ENCODE measurements at regions not wholly inside any gene's neighbourhood (a gene's known extent, or its start where the extent isn't known, plus 50 kb on each side); places are given as distances from the start of the nearest gene placed in this dataset.
"Not testable (repeated sequence)": the region's sequence is repeated elsewhere in the genome, so short reads cannot be mapped to it uniquely, and the experiment has no call there.

DNA sequence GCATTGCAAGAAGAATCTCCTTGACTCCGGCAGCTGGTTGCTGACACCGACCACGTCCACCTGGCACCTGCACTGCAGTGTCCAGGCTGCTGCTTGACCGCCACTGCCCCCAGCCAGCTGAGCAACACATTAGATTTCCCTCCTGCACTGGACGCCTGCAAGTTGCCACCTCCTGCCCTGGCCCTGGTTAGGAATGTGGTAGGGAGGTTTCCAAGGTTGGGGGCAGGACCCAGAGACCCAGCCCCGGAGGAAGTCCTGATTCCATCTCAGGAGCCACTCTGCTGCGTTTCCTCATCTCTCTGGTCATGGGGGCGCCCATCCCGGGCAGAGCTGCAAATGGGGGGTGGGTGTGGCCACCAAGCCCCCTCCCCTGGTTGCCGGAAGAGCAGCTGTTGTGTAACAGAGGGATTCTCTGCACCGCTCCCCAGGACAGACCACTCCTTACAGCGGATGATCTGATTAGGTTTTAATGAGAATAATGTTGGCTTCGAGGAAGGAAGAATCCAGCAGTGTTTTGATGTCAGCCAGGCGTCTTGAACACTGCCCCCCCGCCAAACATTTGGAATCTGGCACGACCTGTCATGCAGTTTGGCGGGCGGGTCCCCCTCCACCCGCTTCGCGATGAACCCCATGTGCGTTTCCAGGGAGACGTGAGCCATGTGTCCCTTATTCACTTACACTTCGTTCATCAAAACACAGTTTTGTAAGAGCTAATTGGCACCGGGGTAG, 205.1 kb downstream of the NPIPB11 start:
- 53 to 66% (median 61%) methylated on average over 25 of the region's 25 CpGs for WGBS, 3 donors
- H3K27ac ChIP-seq (ENCODE audit: low read depth, low read length): not testable (repeated sequence)

DNA sequence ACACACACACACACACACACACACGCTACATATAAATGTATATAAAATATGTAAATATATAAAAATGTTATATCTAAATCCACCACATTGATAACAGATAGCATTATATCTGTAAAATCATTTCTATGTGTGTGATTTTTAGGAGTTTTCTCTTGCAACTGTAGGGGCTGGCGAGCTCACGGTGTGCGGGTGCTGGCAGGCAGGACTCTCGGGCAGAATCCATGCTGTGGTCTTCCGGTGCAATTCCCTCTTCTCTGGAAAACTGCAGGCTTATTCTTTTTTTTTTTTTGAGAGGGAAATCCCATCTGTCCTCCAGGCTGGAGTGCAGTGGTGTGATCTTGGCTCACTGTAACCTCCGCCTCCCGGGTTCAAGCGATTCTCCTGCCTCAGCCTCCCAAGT, 205.8 kb downstream of the NPIPB11 start:
- 64 to 86% (median 71%) methylated on average over 9 of the region's 9 CpGs for WGBS, 3 donors
- not testable (repeated sequence) for H3K27ac ChIP-seq (ENCODE audit: low read depth, low read length)

GRCh38 chr16:29200135-29200601, 206.3 kb downstream of the NPIPB11 start:
- 56 to 89% (median 59%) methylated on average over 10 of the region's 12 CpGs for WGBS, 3 donors
- not testable (repeated sequence) for H3K27ac ChIP-seq (ENCODE audit: low read depth, low read length)

GRCh38 chr16:29199626-29200025, 206.9 kb downstream of the NPIPB11 start:
- 53 to 68% (median 58%) methylated on average over 15 of the region's 15 CpGs for WGBS, 3 donors
- H3K27ac ChIP-seq (ENCODE audit: low read depth, low read length): not testable (repeated sequence)

- H3K27ac ChIP-seq (ENCODE audit: low read depth, low read length): no peak overlapping the region
- 75 to 87% (median 80%) methylated on average over 20 to 23 of the region's 23 CpGs for WGBS, 3 donors
Observed at GRCh38 chr16:29198731-29199521, 207.6 kb downstream of the NPIPB11 start.

GRCh38 chr16:29198231-29198630, 208.3 kb downstream of the NPIPB11 start:
- H3K27ac ChIP-seq (ENCODE audit: low read depth, low read length): no peak overlapping the region
- WGBS, 3 donors: 83 to 96% (median 93%) methylated on average over 4 of the region's 4 CpGs

DNA sequence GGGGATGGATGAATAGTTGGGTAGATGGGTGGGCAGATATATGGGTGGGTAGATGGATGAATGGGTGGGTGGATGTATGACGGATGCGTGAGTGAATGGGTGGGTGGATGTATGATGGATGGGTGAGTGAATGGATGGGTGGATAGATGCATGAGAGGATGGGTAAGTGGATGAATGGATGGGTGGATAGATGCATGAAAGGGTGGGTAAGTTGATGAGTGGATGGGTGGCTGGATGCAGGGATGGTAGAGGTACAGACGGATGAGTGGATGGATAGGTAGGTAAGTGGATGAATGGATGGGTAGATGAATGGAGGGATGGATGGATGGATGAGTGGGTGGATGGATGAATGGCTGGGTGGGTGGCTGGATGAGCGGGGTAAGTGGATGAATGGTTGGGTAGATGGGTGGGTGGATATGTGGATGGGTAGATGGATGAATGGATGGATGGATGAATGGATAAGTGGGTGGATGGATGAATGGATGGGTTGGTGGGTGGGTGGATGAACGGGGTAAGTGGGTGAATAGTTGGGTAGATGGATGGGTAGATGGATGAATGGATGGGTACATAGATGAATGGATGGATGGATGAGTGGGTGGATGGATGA, 208.9 kb downstream of the NPIPB11 start:
- not testable (repeated sequence) for H3K27ac ChIP-seq (ENCODE audit: low read depth, low read length)

DNA sequence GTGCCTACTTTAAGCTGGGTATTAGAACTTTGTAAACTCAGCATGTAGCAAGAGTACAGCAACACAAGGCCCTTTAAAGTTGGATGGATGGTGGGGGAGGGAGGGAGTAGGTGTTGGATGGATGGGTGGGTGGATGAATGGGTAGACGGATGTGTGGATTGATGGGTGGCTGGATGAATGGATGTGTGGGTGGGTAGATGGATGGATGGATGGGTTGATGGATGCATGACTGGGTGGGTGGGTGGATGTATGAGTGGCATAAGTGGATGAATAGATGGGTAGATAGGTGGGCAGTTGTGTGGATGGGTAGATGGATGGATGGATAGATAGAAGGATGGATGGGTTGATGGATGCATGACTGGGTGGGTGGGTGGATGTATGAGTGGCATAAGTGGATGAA, 209.8 kb downstream of the NPIPB11 start:
- 83 to 92% (median 92%) methylated on average over 1 of the region's 1 CpG for WGBS, 3 donors
- H3K27ac ChIP-seq (ENCODE audit: low read depth, low read length): not testable (repeated sequence)

More for the DNA sequence above, 208.9 kb downstream of the NPIPB11 start:
- 92 to 99% (median 98%) methylated on average over 5 of the region's 5 CpGs for WGBS, 3 donors

GRCh38 chr16:29195116-29195872, 210.4 kb downstream of the LAT start:
- H3K27ac ChIP-seq (ENCODE audit: low read depth, low read length): not testable (repeated sequence)
- WGBS, 3 donors: 56 to 73% (median 65%) methylated on average over 18 to 19 of the region's 19 CpGs

DNA sequence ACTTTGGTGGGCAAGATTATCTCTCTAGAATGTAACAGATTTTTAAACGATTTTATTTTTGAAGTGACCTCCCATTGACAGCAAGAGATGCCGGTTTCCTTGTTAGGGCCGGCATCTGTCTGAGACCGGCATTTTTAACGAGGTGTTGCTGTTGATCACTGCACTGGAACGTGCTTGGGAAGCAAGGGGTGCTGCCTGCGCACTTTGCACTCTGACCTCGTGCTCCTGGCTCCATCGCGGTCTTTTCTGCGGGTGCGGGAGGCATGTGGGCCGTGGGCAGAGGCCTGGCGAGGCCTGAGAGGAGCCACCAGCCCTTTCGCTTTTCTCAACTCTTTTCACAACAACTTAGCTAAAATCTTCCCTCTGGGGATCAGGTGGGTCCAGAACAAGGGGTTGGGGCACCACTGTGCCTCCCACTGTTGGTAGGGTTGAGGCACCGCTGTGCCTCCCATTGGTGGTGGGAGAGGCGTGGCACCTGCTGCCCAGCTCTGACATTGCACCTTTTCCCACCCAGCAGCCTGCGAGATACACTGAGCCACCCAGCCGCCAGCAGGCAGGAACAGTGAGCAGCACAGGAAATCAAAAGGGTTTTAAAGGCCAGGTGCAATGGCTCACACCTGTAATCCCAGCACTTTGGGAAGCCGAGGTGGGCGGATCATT, 209.5 kb downstream of the LAT start:
- not testable (repeated sequence) for H3K27ac ChIP-seq (ENCODE audit: low read depth, low read length)

GRCh38 chr16:29193634-29194033, 208.8 kb downstream of the LAT start:
- 83 to 92% (median 86%) methylated on average over 12 to 13 of the region's 13 CpGs for WGBS, 3 donors
- H3K27ac ChIP-seq (ENCODE audit: low read depth, low read length): not testable (repeated sequence)

More for the DNA sequence above, 209.5 kb downstream of the LAT start:
- 84 to 93% (median 92%) methylated on average over 16 to 18 of the region's 21 CpGs for WGBS, 3 donors

- 87 to 94% (median 93%) methylated on average over 14 of the region's 14 CpGs for WGBS, 3 donors
- not testable (repeated sequence) for H3K27ac ChIP-seq (ENCODE audit: low read depth, low read length)
Observed at GRCh38 chr16:29193248-29193574, 208.4 kb downstream of the LAT start.

DNA sequence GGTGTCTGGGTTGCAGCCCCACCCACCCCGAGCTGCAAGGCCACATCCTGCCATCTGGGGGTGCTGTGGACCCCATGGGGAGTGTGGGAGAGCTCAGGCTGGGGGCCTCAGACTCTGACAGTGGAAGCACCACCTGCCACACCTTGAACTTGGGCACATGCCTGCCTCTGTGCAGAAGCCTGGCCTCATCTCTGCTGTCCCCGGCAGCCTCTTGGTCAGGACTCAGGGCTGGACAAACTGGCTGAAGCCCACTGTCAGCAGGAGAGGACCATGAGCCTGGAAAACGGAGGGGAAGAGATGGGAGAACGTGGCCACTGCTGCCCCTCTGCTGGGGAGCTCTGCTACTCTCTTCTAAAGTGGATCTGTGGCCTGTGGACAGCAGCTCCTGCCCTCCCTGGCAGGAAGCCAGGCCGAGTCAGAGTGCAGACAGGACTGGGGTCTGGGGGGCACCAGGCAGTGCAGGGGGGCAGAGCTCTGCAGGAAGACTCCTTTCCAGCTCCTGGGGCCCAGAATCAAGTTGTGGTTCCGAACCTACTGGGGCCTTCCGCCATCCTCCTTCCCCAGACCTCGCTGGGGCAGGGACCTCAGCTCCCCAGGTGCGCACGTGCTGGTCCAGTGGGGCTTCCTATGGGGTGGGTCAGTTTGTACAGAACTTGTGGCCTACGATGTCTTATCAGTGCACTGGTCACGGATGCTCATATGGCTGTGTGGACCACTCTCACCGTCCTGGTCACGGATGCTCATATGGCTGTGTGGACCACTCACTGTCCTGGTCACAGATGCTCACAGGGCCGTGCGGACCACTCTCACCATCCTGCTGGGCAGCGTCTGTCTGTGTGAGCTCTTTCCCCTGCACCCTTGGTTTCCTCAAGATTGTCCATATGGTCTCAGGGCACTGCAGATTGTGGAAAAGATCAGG, 207.7 kb downstream of the LAT start:
- H3K27ac ChIP-seq (ENCODE audit: low read depth, low read length): no peak overlapping the region
- WGBS, 3 donors: 81 to 94% (median 93%) methylated on average over 16 to 17 of the region's 17 CpGs

GRCh38 chr16:29191636-29192180, 206.9 kb downstream of the LAT start:
- WGBS, 3 donors: 64 to 95% (median 93%) methylated on average over 12 of the region's 12 CpGs
- not testable (repeated sequence) for H3K27ac ChIP-seq (ENCODE audit: low read depth, low read length)

GRCh38 chr16:29190553-29191431, 205.9 kb downstream of the LAT start:
- not testable (repeated sequence) for H3K27ac ChIP-seq (ENCODE audit: low read depth, low read length)
- 77 to 85% (median 83%) methylated on average over 13 to 19 of the region's 19 CpGs for WGBS, 3 donors

DNA sequence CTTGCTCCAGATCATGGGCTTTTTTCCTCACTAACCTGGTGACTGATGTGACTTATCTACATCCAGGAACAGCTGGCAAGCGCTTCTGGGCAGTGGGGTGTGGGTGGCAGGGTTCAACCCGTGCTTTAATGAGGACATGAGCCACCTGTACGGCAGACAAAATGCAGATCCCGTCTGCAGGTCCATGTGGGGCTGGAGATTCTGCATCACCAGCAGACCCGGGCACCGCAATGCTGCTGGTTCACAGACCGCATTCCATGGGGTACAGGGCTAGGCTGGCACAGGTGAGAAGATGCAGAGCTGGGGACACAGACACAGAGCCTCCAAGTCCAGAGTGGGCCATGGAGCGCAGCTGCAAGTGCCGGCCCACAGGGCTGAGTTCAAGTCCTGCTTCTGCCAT, 204.0 kb downstream of the LAT start:
- WGBS, 3 donors: 77 to 96% (median 92%) methylated on average over 9 of the region's 9 CpGs
- H3K27ac ChIP-seq (ENCODE audit: low read depth, low read length): not testable (repeated sequence)
